ENCODE measurements at regions not wholly inside any gene's neighbourhood (a gene's known extent, or its start where the extent isn't known, plus 50 kb on each side); places are given as distances from the start of the nearest gene placed in this dataset.

- peak; percentile 50 for DNase-seq
Observed at GRCh38 chr14:28653521-28653920, 113.1 kb upstream of the FOXG1 start.

- peak; percentile 53 for DNase-seq
Observed at GRCh38 chr14:28656704-28657255, 109.8 kb upstream of the FOXG1 start.

GRCh38 chr14:28661171-28661772, 105.3 kb upstream of the FOXG1 start:
- DNase-seq = peak; percentile 93

GRCh38 chr14:28666961-28667360, 99.6 kb upstream of the FOXG1 start:
- peak; percentile 50 for DNase-seq

- DNase-seq = peak; percentile 80
Observed at GRCh38 chr14:28671425-28671824, 95.2 kb upstream of the FOXG1 start.

- DNase-seq = peak; percentile 64
Observed at GRCh38 chr14:28673056-28673455, 93.5 kb upstream of the FOXG1 start.

GRCh38 chr14:28676479-28676878, 90.1 kb upstream of the FOXG1 start:
- DNase-seq = peak; percentile 97

- DNase-seq = no peak
Observed at GRCh38 chr14:28677381-28677780, 89.2 kb upstream of the FOXG1 start.

- DNase-seq = no peak
Observed at GRCh38 chr14:28678887-28679286, 87.7 kb upstream of the FOXG1 start.

- DNase-seq = no peak
Observed at GRCh38 chr14:28681681-28682080, 84.9 kb upstream of the FOXG1 start.

- DNase-seq = no peak
Observed at GRCh38 chr14:28690029-28690692, 76.4 kb upstream of the FOXG1 start.

GRCh38 chr14:28695109-28695508, 71.5 kb upstream of the FOXG1 start:
- DNase-seq = no peak

GRCh38 chr14:28701733-28702132, 64.9 kb upstream of the FOXG1 start:
- DNase-seq = no peak

- no peak for DNase-seq
Observed at GRCh38 chr14:28703482-28703881, 63.1 kb upstream of the FOXG1 start.

- peak; percentile 58 for DNase-seq
Observed at GRCh38 chr14:28704153-28704552, 62.4 kb upstream of the FOXG1 start.

- peak; percentile 95 for DNase-seq
Observed at GRCh38 chr14:28707814-28708213, 58.8 kb upstream of the FOXG1 start.

GRCh38 chr14:28709571-28710305, 56.8 kb upstream of the FOXG1 start:
- DNase-seq = peak; percentile 47
